Right atrium auricular region (tissue), 2 donors: ENCODE measurements at regions not wholly inside any gene's neighbourhood (a gene's known extent, or its start where the extent isn't known, plus 50 kb on each side); places are given as distances from the start of the nearest gene placed in this dataset.

Experiments
- DNase-seq: peaks from one replicate; pipeline ENCODE4 v3.0.0-alpha.2; 2019; ENCODE audit warnings: low spot score
- H3K27ac ChIP-seq, 2 donors: fragments of 200-600 bp; sonication (generic); 1 replicate in 1 of 2; 2 replicates in 1 of 2; pipeline ENCODE4 v1.5.1; 2016 to 2019
- H3K27me3 ChIP-seq, 2 donors: fragments of 200-600 bp; sonication (generic); one replicate each; pipeline versions ENCODE4 v1.5.1 to v1.6.0; 2017 to 2019
- H3K36me3 ChIP-seq: fragments of 200-600 bp; sonication (generic); one replicate; pipeline ENCODE4 v1.5.1; 2016
- H3K4me1 ChIP-seq, 2 donors: fragments of 200-600 bp; sonication (generic); one replicate each; pipeline versions ENCODE4 v1.5.1 to v1.6.0; 2017 to 2019
- H3K4me3 ChIP-seq, 2 donors: fragments of 200-600 bp; sonication (generic); 1 replicate in 1 of 2; 2 replicates in 1 of 2; pipeline ENCODE4 v1.5.1; 2017 to 2019; ENCODE audit warnings: mild to moderate bottlenecking in 1 of 2, moderate library complexity in 1 of 2
- H3K9me3 ChIP-seq, 2 donors: fragments of 200-600 bp; sonication (generic); one replicate each; pipeline ENCODE4 v1.5.1; 2019
- TF ChIP-seq, protein P1 (sequence below), 2 donors: fragments of 200-600 bp; sonication (generic); IDR thresholded peaks; one replicate each; pipeline ENCODE4 v1.5.1; 2019; ENCODE audit warnings: antibody characterized with exemption in 2 of 2

DNA sequence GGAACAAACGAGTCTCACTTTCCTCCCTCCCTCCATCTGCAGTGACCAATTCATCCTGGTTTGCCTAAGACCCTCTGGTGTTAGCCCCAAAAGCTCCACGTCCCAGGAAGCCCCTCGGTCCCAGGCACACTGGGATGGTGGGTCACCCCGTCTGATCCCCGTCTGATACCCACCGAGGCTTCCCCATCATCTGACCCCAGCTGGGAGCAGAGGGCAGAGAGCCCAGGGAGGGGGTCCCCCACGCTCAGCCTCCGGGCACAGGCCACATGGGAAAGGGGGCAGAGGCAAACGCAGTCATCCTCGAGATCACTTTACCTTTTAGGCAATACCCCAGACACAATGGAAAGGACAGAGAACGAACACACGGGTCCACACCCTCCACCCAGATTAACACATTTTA lies 291.6 kb upstream of the PPP2R2D start:
- TF ChIP-seq, protein P1, sequence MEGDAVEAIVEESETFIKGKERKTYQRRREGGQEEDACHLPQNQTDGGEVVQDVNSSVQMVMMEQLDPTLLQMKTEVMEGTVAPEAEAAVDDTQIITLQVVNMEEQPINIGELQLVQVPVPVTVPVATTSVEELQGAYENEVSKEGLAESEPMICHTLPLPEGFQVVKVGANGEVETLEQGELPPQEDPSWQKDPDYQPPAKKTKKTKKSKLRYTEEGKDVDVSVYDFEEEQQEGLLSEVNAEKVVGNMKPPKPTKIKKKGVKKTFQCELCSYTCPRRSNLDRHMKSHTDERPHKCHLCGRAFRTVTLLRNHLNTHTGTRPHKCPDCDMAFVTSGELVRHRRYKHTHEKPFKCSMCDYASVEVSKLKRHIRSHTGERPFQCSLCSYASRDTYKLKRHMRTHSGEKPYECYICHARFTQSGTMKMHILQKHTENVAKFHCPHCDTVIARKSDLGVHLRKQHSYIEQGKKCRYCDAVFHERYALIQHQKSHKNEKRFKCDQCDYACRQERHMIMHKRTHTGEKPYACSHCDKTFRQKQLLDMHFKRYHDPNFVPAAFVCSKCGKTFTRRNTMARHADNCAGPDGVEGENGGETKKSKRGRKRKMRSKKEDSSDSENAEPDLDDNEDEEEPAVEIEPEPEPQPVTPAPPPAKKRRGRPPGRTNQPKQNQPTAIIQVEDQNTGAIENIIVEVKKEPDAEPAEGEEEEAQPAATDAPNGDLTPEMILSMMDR (IDR thresholded peaks at IDR 0.05): no peak
- no peaks in the 10 kb centered on the region for H3K4me1 ChIP-seq
- no peaks in the 10 kb centered on the region for H3K27me3 ChIP-seq
- no peak for DNase-seq
- no peaks in the 10 kb centered on the region for H3K36me3 ChIP-seq
- peaks cover 0 to 19% of the 10 kb centered on the region in 2 donors for H3K9me3 ChIP-seq
- H3K27ac ChIP-seq: no peak overlapping the region
- no peak overlapping the region for H3K4me3 ChIP-seq

DNA sequence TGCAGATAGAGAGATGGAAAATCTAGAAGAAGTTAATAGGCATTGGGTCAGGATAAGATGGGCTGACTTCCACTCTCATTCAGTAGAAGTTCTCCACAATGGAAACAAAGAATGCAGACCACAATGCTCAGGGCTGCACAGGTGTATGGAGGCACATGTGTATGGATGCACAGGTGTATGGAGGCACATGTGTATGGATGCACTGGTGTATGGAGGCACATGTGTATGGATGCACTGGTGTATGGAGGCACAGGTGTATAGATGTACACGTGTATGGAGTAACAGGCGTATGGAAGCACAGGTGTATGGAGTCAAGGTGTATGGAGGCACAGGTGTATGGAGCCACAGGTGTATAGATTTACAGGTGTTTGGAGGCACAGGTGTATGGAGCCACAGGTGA lies 285.7 kb upstream of the PPP2R2D start:
- Histone ChIP-seq H3K9me3 (no peaks in the 10 kb centered on the region), H3K4me3 (no peak overlapping the region), H3K27ac (no peak overlapping the region), H3K36me3 (no peaks in the 10 kb centered on the region), H3K4me1 (no peaks in the 10 kb centered on the region), H3K27me3 (no peaks in the 10 kb centered on the region)
- TF ChIP-seq, protein P1 (IDR thresholded peaks at IDR 0.05): no peak
- DNase-seq: no peak

DNA sequence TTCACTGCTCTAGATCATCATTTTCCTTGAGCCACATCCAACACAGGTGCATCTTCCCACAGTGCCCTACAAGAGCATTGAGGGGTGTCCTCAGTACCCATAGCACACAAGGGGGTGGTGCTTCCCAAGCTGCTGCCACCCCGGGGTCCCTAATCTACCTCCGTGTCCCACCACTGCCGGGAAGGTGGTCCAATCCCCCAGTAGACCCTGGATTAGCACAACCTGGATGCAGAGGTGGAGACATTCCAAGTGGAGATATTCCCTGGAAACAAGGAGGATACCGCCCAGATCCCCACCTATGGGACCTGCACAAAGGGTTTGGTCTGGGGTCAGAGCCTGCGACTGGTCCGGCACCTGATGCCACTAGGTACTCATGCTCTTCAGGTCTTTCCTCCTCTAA lies 284.8 kb upstream of the PPP2R2D start:
- no peak for DNase-seq
- H3K36me3 ChIP-seq: no peaks in the 10 kb centered on the region

DNA sequence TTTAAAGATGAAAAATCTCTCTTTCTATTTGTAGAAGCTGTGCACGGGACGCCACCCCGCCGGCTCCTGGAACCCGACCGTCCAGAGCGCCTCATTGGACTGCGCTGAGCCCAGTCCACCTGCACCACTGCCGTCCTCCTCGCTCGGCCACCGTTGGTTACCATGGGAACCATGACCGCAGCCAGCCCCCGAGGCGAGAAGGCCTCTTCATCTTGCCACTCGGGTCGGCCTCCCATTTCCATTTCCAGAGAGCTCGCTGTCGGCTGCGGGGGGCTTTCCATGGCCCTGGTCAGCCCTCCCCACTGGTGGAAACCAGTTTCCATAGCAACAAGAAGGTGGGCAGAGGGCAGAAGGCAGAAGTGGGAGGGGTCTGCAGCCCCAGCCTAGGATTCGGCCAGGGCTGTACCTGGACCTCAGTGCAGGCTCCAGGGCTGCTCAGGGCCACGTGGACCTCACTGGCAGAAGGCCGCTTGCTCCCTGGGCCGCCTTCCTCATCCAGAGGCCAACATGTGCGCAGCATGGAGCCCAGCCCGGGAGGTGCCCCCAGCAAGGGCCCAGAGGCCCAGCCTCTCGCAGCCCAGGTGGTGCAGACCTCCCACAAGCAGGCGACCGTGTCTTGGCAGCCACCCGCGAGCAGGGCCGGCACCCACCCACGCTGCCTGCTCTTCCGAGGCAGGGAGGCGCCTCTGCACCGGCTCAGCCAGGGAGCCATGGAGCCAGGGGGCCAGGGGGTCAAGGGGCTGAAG lies 283.5 kb upstream of the PPP2R2D start:
- H3K27me3 ChIP-seq: no peaks in the 10 kb centered on the region
- no peaks in the 10 kb centered on the region for H3K9me3 ChIP-seq
- H3K36me3 ChIP-seq: no peaks in the 10 kb centered on the region
- H3K4me1 ChIP-seq: no peaks in the 10 kb centered on the region
- no peak overlapping the region for H3K27ac ChIP-seq
- TF ChIP-seq, protein P1 (IDR thresholded peaks at IDR 0.05): no peak
- DNase-seq: no peak
- H3K4me3 ChIP-seq: no peak overlapping the region

More for the DNA sequence above, 284.8 kb upstream of the PPP2R2D start:
- TF ChIP-seq, protein P1 (IDR thresholded peaks at IDR 0.05): no peak
- H3K4me3 ChIP-seq: no peak overlapping the region
- no peaks in the 10 kb centered on the region for H3K4me1 ChIP-seq
- H3K27ac ChIP-seq: no peak overlapping the region
- H3K9me3 ChIP-seq: no peaks in the 10 kb centered on the region
- H3K27me3 ChIP-seq: no peaks in the 10 kb centered on the region

DNA sequence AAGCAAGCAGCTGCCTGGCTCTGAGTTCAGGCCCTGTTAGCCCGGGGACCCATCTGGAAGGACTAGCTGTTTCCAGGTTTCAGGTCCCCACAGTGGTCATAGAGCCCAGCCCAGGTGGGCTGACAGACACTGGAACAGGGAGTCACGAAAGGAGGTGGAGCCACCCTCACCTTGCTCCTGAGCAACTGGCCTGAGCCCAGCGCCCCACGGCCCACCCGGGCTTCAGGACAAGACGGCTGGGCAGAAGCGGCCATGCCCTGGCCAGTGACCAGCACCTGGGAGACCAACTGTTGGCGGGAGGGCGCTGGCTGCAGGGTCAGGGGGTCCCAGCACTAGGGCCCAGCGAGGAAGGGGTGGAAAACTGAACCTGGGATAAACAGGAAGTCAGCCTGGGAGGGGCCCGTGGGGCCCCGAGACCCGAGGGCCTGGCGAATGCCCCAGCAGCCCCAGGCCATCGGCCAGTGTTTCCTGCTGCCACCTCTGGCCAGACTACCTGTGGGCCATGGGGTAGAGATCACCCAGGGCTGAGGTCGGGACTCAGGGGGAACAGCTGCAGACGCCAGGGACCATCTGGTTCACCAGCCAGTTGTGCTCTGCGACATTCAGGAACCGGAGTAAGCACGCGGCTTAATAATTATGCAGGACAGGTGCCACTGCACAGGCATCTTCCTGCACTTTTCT lies 282.1 kb upstream of the PPP2R2D start:
- H3K27me3 ChIP-seq: no peaks in the 10 kb centered on the region
- TF ChIP-seq, protein P1 (IDR thresholded peaks at IDR 0.05): no peak
- H3K36me3 ChIP-seq: no peaks in the 10 kb centered on the region
- H3K4me1 ChIP-seq: no peaks in the 10 kb centered on the region
- H3K4me3 ChIP-seq: no peak overlapping the region
- no peaks in the 10 kb centered on the region for H3K9me3 ChIP-seq
- H3K27ac ChIP-seq: no peak overlapping the region
- no peak for DNase-seq
